ENCODE measurements at regions not wholly inside any gene's neighbourhood (a gene's known extent, or its start where the extent isn't known, plus 50 kb on each side); places are given as distances from the start of the nearest gene placed in this dataset.

DNA sequence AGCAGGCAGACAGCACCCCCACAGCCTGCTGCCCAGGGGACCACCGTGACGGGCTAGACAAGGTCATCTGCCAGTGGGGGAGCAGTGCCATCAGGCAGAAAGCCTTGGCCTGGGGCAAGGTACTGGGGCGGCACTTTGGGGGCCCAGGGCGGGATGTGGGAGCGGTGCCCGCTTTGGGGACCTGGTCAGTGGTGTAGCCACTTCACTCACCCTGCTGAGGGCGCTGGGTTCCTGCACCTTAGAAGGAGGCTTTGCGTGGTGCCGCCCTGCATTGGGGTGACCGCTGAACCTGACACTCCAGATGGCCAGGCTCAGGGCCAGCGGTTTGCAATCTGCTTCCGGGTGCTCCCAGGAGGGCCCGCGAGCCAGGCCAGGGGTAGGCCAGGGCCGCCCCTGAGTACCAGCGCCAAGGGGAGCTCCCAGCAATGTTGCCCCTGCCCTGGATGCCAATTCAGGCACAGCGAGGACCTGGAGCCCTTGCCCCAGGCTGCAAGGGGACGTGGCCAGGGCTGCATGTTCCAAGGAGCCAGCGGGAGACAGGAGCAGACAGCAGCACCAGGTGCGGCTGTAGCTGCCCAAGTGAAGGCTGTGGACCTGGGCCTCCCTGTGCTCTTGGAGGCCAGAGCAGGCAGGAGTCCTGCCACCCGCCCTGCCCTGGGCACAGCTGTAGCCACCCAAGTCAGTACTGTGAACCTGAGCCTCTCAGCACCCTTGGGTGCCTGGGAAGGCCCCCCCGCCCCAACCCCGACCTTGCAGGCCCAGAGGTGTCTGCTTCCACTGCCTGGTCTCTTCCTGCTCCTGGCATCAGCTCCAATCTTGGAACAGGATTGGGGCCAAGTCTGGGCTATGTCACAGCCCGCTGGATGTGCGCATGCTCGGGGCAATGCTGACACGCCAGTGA lies 550.7 kb downstream of the SLC6A15 start:
- TF ChIP-seq, protein P1, sequence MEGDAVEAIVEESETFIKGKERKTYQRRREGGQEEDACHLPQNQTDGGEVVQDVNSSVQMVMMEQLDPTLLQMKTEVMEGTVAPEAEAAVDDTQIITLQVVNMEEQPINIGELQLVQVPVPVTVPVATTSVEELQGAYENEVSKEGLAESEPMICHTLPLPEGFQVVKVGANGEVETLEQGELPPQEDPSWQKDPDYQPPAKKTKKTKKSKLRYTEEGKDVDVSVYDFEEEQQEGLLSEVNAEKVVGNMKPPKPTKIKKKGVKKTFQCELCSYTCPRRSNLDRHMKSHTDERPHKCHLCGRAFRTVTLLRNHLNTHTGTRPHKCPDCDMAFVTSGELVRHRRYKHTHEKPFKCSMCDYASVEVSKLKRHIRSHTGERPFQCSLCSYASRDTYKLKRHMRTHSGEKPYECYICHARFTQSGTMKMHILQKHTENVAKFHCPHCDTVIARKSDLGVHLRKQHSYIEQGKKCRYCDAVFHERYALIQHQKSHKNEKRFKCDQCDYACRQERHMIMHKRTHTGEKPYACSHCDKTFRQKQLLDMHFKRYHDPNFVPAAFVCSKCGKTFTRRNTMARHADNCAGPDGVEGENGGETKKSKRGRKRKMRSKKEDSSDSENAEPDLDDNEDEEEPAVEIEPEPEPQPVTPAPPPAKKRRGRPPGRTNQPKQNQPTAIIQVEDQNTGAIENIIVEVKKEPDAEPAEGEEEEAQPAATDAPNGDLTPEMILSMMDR (IDR thresholded peaks at IDR 0.05): no peak
- TF ChIP-seq POLR2AphosphoS5 (IDR thresholded peaks at IDR 0.05) (no peak), POLR2A (IDR thresholded peaks at IDR 0.05) (no peak)

Data from upper lobe of left lung (tissue), 4 donors.